Activated CD4-positive, alpha-beta T cell treated with anti-CD3 and anti-CD28 coated beads, Interleukin-2, amount 10 ng/mL, durations not matched to agents 24 days and 14 days (primary cell): ENCODE measurements at regions not wholly inside any gene's neighbourhood (a gene's known extent, or its start where the extent isn't known, plus 50 kb on each side); places are given as distances from the start of the nearest gene placed in this dataset.

Experiments used
- DNase-seq: peaks from one replicate; pipeline ENCODE4 v3.0.0; 2022
- H3K27ac Mint-ChIP-seq: one replicate; pipeline ENCODE4 v1.8.0; 2022; ENCODE audit warnings: mild to moderate bottlenecking, mixed read lengths
- H3K27me3 Mint-ChIP-seq: one replicate; pipeline ENCODE4 v1.8.0; 2022; ENCODE audit warnings: mixed read lengths
- H3K36me3 Mint-ChIP-seq: one replicate; pipeline ENCODE4 v1.8.0; 2022; ENCODE audit warnings: low read depth, mild to moderate bottlenecking, mixed read lengths
- H3K4me1 Mint-ChIP-seq: one replicate; pipeline ENCODE4 v1.8.0; 2021; ENCODE audit warnings: mixed read lengths
- H3K4me3 Mint-ChIP-seq: one replicate; pipeline ENCODE4 v1.8.0; 2022; ENCODE audit warnings: mild to moderate bottlenecking, moderate library complexity, mixed read lengths
- H3K9me3 Mint-ChIP-seq: one replicate; pipeline ENCODE4 v1.8.0; 2021; ENCODE audit warnings: mixed read lengths
- intact Hi-C: fragments of 100-400 bp; cut with micrococcal nuclease; formaldehyde crosslinking; loops from one replicate; pipeline ENCODE4 v1.15.1; 2023

DNA sequence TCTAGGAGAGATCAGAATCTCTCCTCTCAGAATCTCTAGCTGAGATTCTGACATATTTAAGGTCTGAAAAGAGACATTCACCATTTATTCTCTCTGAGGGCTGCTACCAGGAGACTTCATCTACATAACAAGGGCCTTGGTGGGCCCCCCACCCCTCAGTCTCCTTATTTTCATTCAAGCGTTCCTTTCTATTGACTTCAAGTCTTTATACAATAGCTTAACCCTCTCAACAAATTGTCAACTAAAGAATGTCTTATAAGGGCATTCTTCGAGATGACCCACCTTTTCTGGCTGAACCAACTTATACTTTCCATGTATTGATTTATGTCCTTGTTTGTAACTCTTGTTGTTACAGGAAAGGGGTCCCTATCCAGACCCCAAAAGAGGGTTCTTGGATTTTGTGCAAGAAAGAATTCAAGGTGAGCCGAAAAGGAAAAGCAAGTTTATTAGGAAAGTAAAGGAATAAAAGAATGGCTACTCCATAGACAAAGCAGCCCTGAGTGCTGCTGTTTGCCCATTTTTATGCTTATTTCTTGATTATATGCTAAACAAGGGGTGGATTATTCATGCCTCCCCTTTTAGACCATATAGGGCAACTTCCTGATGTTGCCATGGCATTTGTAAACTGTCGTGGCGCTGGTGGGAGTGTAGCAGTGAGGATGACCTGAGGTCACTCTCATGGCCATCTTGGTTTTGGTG is 209.5 kb upstream of the ALCAM start:
- no peak for DNase-seq
- intact Hi-C loops: no loop called here
- Mint-ChIP-seq H3K27ac (no peak overlapping the region), H3K4me1 (no peaks in the 10 kb centered on the region), H3K36me3 (no peaks in the 10 kb centered on the region), H3K9me3 (no peaks in the 10 kb centered on the region), H3K27me3 (no peaks in the 10 kb centered on the region), H3K4me3 (no peak overlapping the region)

DNA sequence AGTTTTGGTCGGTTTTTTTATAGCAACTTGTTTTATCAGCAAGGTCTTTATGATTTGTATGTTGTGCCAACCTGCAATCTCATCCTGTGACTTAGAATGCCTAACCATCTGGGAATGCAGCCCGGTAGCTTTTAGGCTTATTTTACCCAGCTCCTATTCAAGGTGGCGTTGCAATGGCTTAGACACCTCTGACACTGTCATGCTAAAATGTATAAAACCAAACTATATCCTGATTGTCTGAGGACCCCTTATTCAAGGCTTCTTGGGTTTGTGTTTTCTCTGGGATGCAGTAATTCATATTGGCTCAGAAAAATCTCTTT is 209.0 kb upstream of the ALCAM start:
- Mint-ChIP-seq H3K4me1 (no peaks in the 10 kb centered on the region), H3K9me3 (no peaks in the 10 kb centered on the region), H3K4me3 (no peak overlapping the region), H3K27me3 (no peaks in the 10 kb centered on the region), H3K36me3 (no peaks in the 10 kb centered on the region), H3K27ac (no peak overlapping the region)
- DNase-seq: no peak
- intact Hi-C loops: no loop called here

DNA sequence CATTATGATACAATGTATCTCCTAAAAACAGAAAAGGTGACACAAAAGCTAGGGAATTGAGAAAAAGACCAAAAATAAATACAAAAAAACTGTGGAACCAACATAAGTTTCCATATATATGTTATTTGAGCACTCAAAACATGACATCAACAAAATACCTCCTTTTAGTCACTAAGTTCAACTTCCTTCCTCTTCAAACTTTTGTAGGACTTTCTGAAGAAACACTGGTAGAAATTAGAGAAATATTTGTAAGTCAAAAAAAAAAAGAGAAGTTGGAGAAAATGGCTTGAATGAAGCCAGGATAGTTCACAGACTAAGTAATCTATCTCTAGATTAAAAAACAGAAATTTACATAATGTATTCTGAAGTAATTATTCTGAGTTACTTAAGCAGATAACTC is 208.4 kb upstream of the ALCAM start:
- intact Hi-C loops: no loop called here
- Mint-ChIP-seq H3K27me3 (no peaks in the 10 kb centered on the region), H3K9me3 (no peaks in the 10 kb centered on the region), H3K4me1 (no peaks in the 10 kb centered on the region), H3K27ac (no peak overlapping the region), H3K4me3 (no peak overlapping the region), H3K36me3 (no peaks in the 10 kb centered on the region)
- DNase-seq: no peak

DNA sequence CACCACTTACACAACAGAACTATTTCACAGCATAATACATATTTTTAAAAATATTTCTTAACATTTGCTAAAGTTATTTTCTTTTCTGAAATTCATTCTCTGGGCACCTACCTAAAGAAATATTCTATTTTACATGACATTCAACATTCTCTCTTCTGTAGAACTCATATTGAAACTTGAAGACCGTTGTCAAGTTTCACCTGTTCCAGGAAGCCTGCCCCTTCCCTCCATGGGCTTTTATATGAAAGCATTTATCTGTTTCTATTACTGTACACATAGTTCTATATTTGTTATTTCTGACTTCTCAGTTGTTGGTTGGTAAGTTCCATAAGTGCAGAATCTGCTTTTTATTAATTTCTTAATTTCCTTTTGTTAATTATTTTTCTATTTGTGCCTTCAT is 204.3 kb upstream of the ALCAM start:
- no peak for DNase-seq
- H3K27ac Mint-ChIP-seq: no peak overlapping the region
- no peaks in the 10 kb centered on the region for H3K27me3 Mint-ChIP-seq
- H3K36me3 Mint-ChIP-seq: no peaks in the 10 kb centered on the region
- H3K4me3 Mint-ChIP-seq: no peak overlapping the region
- intact Hi-C loops: no loop called here
- no peaks in the 10 kb centered on the region for H3K9me3 Mint-ChIP-seq
- H3K4me1 Mint-ChIP-seq: no peaks in the 10 kb centered on the region

DNA sequence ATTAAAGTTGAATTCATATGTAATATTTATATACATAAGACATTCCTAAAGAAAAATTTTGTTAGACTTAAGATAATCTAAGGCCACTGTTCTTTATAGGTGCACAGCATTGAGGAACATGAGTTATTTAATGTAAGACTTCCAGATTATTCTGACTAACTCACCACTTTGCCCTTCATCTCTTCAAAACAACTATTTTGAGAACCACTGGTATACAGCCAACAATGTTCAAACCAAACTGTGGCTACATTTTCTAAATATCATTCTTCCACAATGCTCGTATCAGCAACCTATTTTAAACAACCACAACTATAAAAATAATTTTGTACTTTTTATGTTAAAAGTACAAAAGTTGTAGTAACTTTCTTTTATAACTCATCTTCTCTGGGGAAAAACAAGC is 199.8 kb upstream of the ALCAM start:
- intact Hi-C loops: no loop called here
- Mint-ChIP-seq H3K27me3 (no peaks in the 10 kb centered on the region), H3K4me1 (no peaks in the 10 kb centered on the region), H3K36me3 (no peaks in the 10 kb centered on the region), H3K27ac (no peak overlapping the region), H3K4me3 (no peak overlapping the region), H3K9me3 (no peaks in the 10 kb centered on the region)
- no peak for DNase-seq

DNA sequence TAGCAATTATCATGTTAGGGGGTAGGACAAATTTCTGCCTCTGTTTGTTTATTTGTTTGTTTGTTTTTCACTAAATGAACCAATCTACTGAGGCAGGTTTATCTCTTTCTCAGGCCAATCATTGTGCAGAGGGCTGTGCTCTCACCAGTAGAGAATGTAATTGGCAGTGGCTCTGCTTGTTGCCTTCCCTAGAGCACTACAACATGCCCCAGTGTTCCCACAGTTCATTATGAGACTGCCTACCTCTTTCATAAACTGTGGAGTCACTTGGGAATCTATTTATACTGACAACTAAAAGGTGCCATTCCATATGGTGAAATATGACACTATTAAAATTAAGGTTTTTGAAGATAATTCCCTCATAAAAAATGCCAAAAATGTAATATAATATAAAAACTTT is 196.3 kb upstream of the ALCAM start:
- Mint-ChIP-seq H3K9me3 (no peaks in the 10 kb centered on the region), H3K27me3 (no peaks in the 10 kb centered on the region), H3K27ac (no peak overlapping the region), H3K36me3 (no peaks in the 10 kb centered on the region), H3K4me3 (no peak overlapping the region), H3K4me1 (no peaks in the 10 kb centered on the region)
- intact Hi-C loops: no loop called here
- no peak for DNase-seq

DNA sequence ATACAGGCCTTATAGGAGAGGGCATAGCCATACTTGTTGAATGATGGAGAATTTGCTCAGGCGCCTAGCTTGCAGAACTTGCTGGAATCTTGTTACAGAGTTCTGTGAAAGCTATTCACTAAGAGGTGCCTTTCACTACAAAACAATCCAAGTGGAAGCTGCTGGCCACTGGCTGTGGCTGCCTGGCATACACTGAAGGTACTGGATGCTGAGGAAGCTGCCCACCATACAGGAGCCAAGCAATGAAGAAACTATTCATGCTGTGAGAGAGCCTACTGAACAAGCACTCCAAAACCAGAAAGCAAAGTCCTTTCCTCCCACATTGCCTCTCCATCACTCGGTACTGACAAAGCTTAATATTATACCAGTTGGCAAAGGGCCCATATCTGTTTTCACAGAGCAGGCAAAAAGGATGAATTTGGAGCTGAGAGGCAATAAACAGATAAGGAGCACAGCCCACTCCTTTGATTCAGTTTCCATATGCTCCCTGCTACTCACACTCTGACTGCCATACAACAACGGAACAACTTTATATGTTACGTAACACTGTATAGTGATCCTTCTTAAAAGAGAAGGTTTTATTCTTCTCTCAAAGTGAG is 192.6 kb upstream of the ALCAM start:
- DNase-seq: no peak

DNA sequence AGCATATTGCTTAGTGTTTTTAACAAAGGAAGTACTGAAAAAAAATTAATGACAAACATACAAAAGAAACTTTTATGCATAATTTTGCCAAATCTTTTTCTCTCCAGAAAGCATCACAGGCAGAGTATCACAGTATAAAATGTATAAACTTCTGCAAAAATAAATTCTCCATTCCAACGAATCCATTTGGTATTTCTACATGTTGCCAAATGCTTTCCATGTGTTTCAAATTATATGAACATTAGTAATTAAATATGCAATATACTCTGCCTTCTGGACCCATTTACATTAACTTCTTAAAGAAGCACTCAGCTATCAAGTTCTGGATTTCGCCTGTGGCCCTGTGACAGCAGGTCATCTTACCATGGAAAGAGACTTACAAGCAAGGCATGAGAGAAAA is 189.1 kb upstream of the ALCAM start:
- Mint-ChIP-seq H3K27ac (no peak overlapping the region), H3K4me3 (no peak overlapping the region), H3K36me3 (no peaks in the 10 kb centered on the region), H3K9me3 (no peaks in the 10 kb centered on the region), H3K4me1 (no peaks in the 10 kb centered on the region), H3K27me3 (no peaks in the 10 kb centered on the region)
- DNase-seq: no peak
- intact Hi-C loops: no loop called here

More for the DNA sequence above, 192.6 kb upstream of the ALCAM start:
- Mint-ChIP-seq H3K36me3 (no peaks in the 10 kb centered on the region), H3K27ac (no peak overlapping the region), H3K27me3 (no peaks in the 10 kb centered on the region), H3K4me1 (no peaks in the 10 kb centered on the region), H3K9me3 (no peaks in the 10 kb centered on the region), H3K4me3 (no peak overlapping the region)
- intact Hi-C loops: no loop called here

DNA sequence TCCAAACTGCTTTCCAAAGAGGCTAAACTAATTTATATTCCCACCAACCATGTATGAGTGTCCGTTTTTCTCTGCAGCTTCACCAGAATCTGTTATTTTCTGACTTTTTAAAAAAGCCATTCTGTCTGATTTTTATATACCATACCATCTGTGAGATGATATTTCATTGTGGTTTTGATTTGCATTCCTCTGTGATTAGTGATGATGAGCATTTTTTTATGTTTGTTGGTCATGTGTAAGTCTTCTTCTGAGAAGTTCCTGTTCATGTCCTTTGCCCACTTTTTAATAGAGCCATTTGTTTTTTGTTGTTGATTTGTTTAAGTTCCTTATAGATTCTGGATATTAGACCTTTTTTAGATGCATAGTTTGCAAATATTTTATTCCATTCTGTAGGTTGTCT is 179.4 kb upstream of the ALCAM start:
- H3K27ac Mint-ChIP-seq: no peak overlapping the region
- H3K4me1 Mint-ChIP-seq: no peaks in the 10 kb centered on the region
- peaks cover 4% of the 10 kb centered on the region for H3K9me3 Mint-ChIP-seq
- H3K36me3 Mint-ChIP-seq: no peaks in the 10 kb centered on the region
- H3K4me3 Mint-ChIP-seq: no peak overlapping the region
- no peak for DNase-seq
- intact Hi-C loops: no loop called here
- no peaks in the 10 kb centered on the region for H3K27me3 Mint-ChIP-seq

DNA sequence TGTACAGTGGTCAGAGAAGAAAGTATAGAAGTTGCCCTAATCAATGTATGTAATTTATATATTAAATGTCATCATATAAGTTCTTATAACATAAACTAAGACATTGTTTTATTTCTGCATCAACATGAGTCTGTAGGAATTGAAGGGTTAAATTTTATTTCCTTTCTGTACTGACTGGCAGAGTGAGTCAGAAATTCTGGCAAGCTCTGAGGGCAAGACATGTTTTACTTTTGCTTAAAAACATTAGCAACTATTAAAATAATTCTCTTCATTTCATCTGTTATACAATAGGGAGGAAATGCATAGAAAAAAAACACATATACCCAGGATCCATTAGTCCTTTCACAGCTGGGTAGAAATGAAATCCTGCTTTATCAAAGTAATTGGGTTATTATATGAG is 171.4 kb upstream of the ALCAM start:
- H3K9me3 Mint-ChIP-seq: peaks cover 5% of the 10 kb centered on the region
- no peaks in the 10 kb centered on the region for H3K27me3 Mint-ChIP-seq
- no peaks in the 10 kb centered on the region for H3K36me3 Mint-ChIP-seq
- no peaks in the 10 kb centered on the region for H3K4me1 Mint-ChIP-seq
- no peak overlapping the region for H3K4me3 Mint-ChIP-seq
- H3K27ac Mint-ChIP-seq: no peak overlapping the region
- no peak for DNase-seq
- intact Hi-C loops: no loop called here

DNA sequence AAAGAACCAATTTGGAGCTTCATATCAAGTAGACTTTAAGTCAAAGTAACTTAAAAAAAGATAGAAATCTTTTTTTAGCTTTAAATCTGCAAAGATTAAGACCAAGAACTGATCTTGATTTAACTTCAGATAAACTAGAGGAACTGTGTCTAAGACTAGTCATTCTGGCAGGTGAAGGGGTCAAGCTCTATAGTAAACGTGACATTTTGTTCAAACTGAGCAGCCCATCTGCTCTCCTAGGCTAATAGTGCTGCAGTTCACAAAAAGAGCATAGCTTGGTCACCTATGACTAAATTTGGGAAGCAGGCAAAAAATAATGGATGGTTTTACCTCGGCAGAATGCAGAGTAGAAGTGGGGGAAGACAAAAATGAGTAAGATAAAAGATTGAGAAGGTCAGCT is 168.8 kb upstream of the ALCAM start:
- no peaks in the 10 kb centered on the region for H3K9me3 Mint-ChIP-seq
- H3K4me1 Mint-ChIP-seq: no peaks in the 10 kb centered on the region
- H3K36me3 Mint-ChIP-seq: no peaks in the 10 kb centered on the region
- DNase-seq: no peak
- H3K4me3 Mint-ChIP-seq: no peak overlapping the region
- intact Hi-C loops: no loop called here
- H3K27me3 Mint-ChIP-seq: no peaks in the 10 kb centered on the region
- no peak overlapping the region for H3K27ac Mint-ChIP-seq

DNA sequence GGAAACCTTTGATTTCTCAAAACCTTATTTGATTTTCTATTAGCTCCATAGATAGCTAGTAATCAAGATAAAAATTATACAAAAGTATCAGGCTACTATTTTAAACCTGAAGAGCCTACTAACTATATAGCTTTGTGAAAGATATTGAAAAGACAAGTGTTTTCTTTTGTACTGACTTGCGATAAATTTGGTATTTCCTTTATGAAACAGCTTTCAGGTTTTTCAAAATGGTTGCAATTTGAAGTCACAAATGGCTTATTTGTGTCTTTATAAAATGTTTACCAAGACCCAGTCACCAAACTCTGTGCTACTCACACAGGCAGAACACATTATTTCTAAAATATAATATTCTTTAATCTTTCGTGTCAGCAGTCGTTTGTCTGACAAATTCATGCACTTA is 167.5 kb upstream of the ALCAM start:
- DNase-seq: no peak
- H3K36me3 Mint-ChIP-seq: no peaks in the 10 kb centered on the region
- no peak overlapping the region for H3K4me3 Mint-ChIP-seq
- intact Hi-C loops: no loop called here
- H3K27ac Mint-ChIP-seq: no peak overlapping the region
- H3K27me3 Mint-ChIP-seq: no peaks in the 10 kb centered on the region
- H3K4me1 Mint-ChIP-seq: no peaks in the 10 kb centered on the region
- no peaks in the 10 kb centered on the region for H3K9me3 Mint-ChIP-seq

DNA sequence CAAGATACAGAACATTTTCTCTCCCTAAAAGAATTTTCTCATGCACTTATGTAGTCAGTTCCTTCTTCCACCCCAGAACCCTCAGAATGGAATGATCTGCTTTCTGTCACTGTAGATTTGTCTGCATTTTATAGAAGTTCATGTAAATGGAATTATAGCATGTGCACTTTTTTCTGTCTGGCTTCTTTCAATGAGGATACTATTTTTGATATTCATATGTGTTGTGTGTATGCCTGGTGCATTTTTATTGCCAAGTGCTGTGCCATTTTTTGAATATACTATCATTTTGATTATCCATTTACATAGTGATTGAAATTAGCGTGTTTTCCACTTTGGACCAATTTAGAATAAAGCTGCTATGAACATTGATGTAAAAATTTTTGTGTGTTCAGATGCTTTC is 156.6 kb upstream of the ALCAM start:
- intact Hi-C loops: no loop called here
- H3K9me3 Mint-ChIP-seq: no peaks in the 10 kb centered on the region
- H3K4me1 Mint-ChIP-seq: no peaks in the 10 kb centered on the region
- no peaks in the 10 kb centered on the region for H3K27me3 Mint-ChIP-seq
- DNase-seq: no peak
- no peak overlapping the region for H3K4me3 Mint-ChIP-seq
- H3K27ac Mint-ChIP-seq: no peak overlapping the region
- no peaks in the 10 kb centered on the region for H3K36me3 Mint-ChIP-seq

DNA sequence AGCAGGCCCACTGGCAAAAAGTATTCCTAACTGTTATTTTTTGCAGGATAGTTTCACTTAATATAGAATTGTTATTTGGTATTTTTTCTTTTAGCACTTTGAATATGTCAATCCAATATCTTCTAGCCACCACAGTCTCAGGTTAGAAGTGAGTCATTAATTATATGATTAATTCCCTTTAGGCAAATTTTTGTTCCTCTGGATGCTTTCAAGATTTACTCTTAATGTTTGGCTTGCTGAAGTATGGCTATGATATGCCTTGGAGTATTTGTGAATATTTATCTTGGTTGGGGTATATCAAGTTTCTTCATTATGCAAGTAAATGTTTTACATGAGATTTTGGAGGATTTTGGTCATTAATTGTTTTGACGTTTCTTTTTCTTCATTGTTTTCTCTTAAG is 152.1 kb upstream of the ALCAM start:
- Mint-ChIP-seq H3K27ac (no peak overlapping the region), H3K4me1 (no peaks in the 10 kb centered on the region), H3K4me3 (no peak overlapping the region), H3K27me3 (no peaks in the 10 kb centered on the region), H3K36me3 (no peaks in the 10 kb centered on the region), H3K9me3 (no peaks in the 10 kb centered on the region)
- DNase-seq: no peak
- intact Hi-C loops: no loop called here

DNA sequence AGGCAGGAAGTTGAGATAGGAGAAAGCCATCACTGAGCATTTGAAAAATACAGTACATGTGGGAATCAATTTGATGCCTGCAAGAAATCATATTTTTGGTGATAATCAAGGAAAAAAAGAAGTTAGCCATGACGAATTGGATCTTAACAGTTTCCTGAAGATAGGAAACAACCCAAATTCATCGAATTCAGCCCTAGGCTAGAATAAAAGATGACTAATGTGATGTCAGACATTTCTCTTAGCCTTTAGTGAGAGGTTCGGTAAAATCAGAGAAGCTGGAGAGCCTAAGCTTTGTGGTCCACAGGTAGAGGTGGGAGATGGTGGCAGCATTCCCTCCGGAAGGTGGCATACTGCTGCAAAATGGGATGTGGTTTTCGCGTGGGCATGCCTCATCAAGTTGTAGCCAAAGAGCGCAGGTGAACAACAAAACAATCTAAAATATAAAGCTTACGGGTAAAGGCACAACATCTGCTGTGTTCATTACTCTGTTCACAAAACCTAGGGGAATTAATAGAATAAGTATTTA is 144.1 kb upstream of the ALCAM start:
- intact Hi-C loops: no loop called here
- no peak overlapping the region for H3K4me3 Mint-ChIP-seq
- no peaks in the 10 kb centered on the region for H3K36me3 Mint-ChIP-seq
- no peak overlapping the region for H3K27ac Mint-ChIP-seq
- H3K27me3 Mint-ChIP-seq: no peaks in the 10 kb centered on the region
- DNase-seq: no peak
- no peaks in the 10 kb centered on the region for H3K9me3 Mint-ChIP-seq
- no peaks in the 10 kb centered on the region for H3K4me1 Mint-ChIP-seq
